HUES6 (cell line): ENCODE measurements at regions not wholly inside any gene's neighbourhood (a gene's known extent, or its start where the extent isn't known, plus 50 kb on each side); places are given as distances from the start of the nearest gene placed in this dataset.
A peak's percentile ranks its signal among the peaks of the same experiment; 100 is the strongest.
"Not testable (repeated sequence)": the region's sequence is repeated elsewhere in the genome, so short reads cannot be mapped to it uniquely, and the experiment has no call there.

Experiments used
- H3K27ac ChIP-seq: 2 replicates; pipeline ENCODE4 v1.7.0; 2013; ENCODE audit warnings: low read depth, mild to moderate bottlenecking, low read length, inconsistent platforms
- H3K27me3 ChIP-seq: 2 replicates; pipeline ENCODE4 v1.6.1; 2013; ENCODE audit warnings: low read length; ENCODE audit not compliant: control insufficient read depth, insufficient read depth
- H3K36me3 ChIP-seq: 2 replicates; pipeline ENCODE4 v1.6.1; 2013; ENCODE audit warnings: low read length; ENCODE audit not compliant: control insufficient read depth, insufficient read depth
- H3K4me1 ChIP-seq: 2 replicates; pipeline ENCODE4 v1.6.1; 2013; ENCODE audit warnings: low read length; ENCODE audit not compliant: control insufficient read depth, insufficient read depth
- H3K4me3 ChIP-seq: 2 replicates; pipeline ENCODE4 v1.5.1; 2013; ENCODE audit warnings: low read depth, low read length
- H3K9ac ChIP-seq: one replicate; pipeline ENCODE4 v1.6.1; 2013; ENCODE audit warnings: mild to moderate bottlenecking, low read length
- H3K9me3 ChIP-seq: 2 replicates; pipeline ENCODE4 v1.6.1; 2013; ENCODE audit warnings: low read depth, low read length; ENCODE audit not compliant: control insufficient read depth, insufficient read depth

- peaks cover 20% of the 10 kb centered on the region for H3K9me3 ChIP-seq
- H3K27ac ChIP-seq, H3K4me3 ChIP-seq, H3K4me1 ChIP-seq, H3K9ac ChIP-seq, H3K36me3 ChIP-seq, H3K27me3 ChIP-seq: not testable (repeated sequence)
Observed at GRCh38 chr2:200124665-200125368, 169.4 kb downstream of the MAIP1 start.

GRCh38 chr2:200125444-200126284 is 170.3 kb downstream of the MAIP1 start:
- H3K4me1 ChIP-seq: no peaks in the 10 kb centered on the region
- H3K4me3 ChIP-seq: no peak overlapping the region
- H3K27ac ChIP-seq: no peak overlapping the region
- H3K27me3 ChIP-seq: no peaks in the 10 kb centered on the region
- H3K36me3 ChIP-seq: no peaks in the 10 kb centered on the region
- H3K9ac ChIP-seq: no peak overlapping the region
- H3K9me3 ChIP-seq: peaks cover 20% of the 10 kb centered on the region

- not testable (repeated sequence) for H3K4me1 ChIP-seq, H3K9ac ChIP-seq, H3K27me3 ChIP-seq, H3K27ac ChIP-seq, H3K4me3 ChIP-seq, H3K36me3 ChIP-seq
- H3K9me3 ChIP-seq: peaks cover 20% of the 10 kb centered on the region
Observed at GRCh38 chr2:200126285-200126670, 170.9 kb downstream of the MAIP1 start.

DNA sequence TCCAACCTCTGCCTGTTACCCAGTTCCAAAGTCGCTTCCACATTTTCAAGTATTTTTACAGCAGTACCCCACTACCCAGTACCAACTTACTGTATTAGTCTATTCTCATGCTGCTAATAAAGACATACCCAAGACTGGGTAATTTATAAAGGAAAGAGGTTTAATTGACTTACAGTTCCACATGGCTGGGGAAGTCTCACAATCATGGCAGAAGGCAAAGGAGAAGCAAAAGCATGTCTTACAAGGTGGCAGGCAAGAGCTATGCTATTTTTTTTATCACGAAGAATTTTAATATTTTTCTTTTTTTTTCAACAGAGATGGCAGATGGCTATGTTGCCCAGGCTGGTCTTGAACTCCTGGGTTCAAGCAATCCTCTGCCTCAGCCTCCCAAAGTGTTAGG is 171.3 kb downstream of the MAIP1 start:
- not testable (repeated sequence) for H3K9ac ChIP-seq, H3K4me1 ChIP-seq, H3K27me3 ChIP-seq, H3K36me3 ChIP-seq, H3K4me3 ChIP-seq, H3K27ac ChIP-seq
- peaks cover 20% of the 10 kb centered on the region for H3K9me3 ChIP-seq

DNA sequence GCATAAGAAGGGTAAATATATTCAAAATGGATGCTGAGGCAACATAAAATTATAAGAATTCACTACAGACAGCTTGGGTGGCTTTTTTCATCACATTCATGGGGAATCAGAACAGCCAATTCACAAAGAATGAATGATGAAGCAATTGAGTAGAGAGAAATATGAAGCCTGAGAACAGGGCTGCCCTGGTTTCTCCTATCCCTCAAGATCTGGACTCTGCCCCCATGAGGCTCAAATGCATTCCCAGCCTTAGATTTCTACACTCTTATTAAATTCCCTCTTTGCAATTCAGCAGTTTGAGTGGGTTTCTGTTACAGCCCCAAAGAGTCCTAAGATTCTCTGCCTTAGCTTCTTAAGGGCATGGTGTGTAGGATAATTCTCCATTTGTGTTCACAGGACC is 172.5 kb downstream of the MAIP1 start:
- Histone ChIP-seq H3K4me3 (no peak overlapping the region), H3K4me1 (no peaks in the 10 kb centered on the region)

DNA sequence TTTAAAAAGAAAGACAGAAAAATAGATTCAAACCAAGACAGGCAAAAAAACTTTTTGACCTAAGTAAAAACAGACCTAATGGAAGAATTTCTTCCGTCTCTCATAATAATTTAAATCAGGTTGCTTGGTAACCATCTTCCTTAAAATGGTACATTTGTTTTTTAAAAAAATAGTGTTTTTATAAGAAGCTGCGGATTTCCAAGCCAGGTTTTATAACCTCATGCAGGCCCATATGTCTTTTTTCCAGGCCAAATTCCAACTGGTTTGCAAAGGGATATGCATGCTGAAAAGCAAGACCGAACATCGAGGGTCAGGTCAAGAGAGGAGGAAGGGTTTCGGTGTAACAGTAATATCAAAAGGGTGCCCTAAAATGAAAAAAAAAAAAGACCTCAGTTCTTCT is 172.9 kb downstream of the MAIP1 start:
- Histone ChIP-seq H3K4me3 (no peak overlapping the region), H3K9me3 (peaks cover 20% of the 10 kb centered on the region), H3K4me1 (no peaks in the 10 kb centered on the region), H3K36me3 (no peaks in the 10 kb centered on the region), H3K27ac (no peak overlapping the region), H3K27me3 (no peaks in the 10 kb centered on the region), H3K9ac (no peak overlapping the region)

More for the DNA sequence above, 172.5 kb downstream of the MAIP1 start:
- Histone ChIP-seq H3K27me3 (no peaks in the 10 kb centered on the region), H3K36me3 (no peaks in the 10 kb centered on the region), H3K9me3 (peaks cover 20% of the 10 kb centered on the region), H3K27ac (no peak overlapping the region), H3K9ac (no peak overlapping the region)

- Histone ChIP-seq H3K4me3 (no peak overlapping the region), H3K27me3 (no peaks in the 10 kb centered on the region), H3K9me3 (peaks cover 18% of the 10 kb centered on the region), H3K36me3 (no peaks in the 10 kb centered on the region), H3K4me1 (no peaks in the 10 kb centered on the region), H3K9ac (no peak overlapping the region), H3K27ac (no peak overlapping the region)
Observed at GRCh38 chr2:200129721-200130462, 174.5 kb downstream of the MAIP1 start.

DNA sequence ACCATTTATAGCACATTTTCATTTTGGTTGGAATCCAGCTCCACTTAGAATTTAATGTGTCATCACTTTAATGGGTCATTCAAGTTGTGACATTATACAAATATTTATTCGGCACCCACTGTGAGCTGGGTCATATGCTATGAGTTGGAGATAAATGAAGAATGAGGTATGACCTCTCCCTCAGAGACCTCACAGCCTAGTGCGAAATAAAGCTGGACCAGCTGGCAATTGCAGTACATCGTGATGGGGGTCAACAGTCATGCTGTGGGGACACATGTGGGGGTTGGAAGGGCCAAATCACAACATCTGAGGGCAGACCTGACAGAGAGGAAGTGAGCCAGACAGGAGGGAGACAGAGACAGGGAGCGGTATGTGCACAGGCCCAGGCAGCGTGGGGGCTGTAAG is 175.4 kb downstream of the MAIP1 start:
- Histone ChIP-seq H3K4me3 (no peak overlapping the region), H3K27ac (no peak overlapping the region), H3K27me3 (no peaks in the 10 kb centered on the region), H3K9ac (no peak overlapping the region), H3K9me3 (peaks cover 20% of the 10 kb centered on the region), H3K4me1 (no peaks in the 10 kb centered on the region), H3K36me3 (no peaks in the 10 kb centered on the region)

DNA sequence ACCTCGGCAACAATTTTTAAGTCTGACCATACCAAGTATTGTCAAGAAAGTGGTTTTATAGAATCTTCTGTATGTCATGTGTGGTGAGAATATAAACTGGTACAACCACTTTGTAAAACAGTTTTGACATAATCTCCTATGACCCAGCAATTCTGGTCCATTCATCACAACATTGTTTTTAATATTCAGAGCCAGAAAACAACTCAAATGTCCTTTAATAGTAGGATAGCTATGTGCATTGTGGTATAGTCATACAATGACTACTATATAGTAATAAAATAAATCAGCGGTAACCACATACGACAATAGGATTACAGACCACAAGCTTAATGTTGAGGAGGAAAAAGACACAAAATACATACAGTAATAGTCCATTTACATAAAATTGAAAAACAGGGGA is 175.2 kb upstream of the SPATS2L start:
- no peak overlapping the region for H3K4me3 ChIP-seq
- peaks cover 2% of the 10 kb centered on the region for H3K4me1 ChIP-seq
- H3K36me3 ChIP-seq: no peaks in the 10 kb centered on the region
- H3K9me3 ChIP-seq: peaks cover 18% of the 10 kb centered on the region
- H3K27ac ChIP-seq: no peak overlapping the region
- H3K27me3 ChIP-seq: no peaks in the 10 kb centered on the region
- no peak overlapping the region for H3K9ac ChIP-seq

GRCh38 chr2:200135082-200135481 is 171.4 kb upstream of the SPATS2L start:
- no peak overlapping the region for H3K4me3 ChIP-seq

DNA sequence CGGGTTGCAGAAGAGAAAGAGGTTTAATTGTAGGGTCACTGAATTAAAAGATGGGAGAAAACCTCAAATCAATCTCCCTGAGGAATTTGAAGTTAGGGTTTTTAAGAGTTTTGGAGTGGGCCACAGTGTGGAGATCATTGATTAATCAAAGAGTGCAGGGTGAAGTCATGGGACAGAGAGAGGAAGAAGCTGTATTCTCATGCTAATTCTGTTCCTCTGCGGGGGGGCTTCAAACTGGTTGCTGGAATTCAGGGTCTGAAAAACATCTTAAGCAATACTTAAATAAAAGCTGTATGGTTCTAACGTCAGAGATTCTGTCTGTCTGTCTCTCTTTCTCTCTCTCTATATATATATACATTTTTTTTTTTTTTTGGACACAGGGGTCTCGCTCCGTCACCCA is 169.8 kb upstream of the SPATS2L start:
- Histone ChIP-seq H3K9me3 (peaks cover 15% of the 10 kb centered on the region), H3K27ac (peak overlapping the region; percentile 59; the same call in 1 of the 2 replicates), H3K4me3 (no peak overlapping the region)

More at GRCh38 chr2:200135082-200135481, 171.4 kb upstream of the SPATS2L start:
- peaks cover 19% of the 10 kb centered on the region for H3K4me1 ChIP-seq
- no peak overlapping the region for H3K9ac ChIP-seq
- H3K27me3 ChIP-seq: no peaks in the 10 kb centered on the region
- no peaks in the 10 kb centered on the region for H3K36me3 ChIP-seq
- no peak overlapping the region for H3K27ac ChIP-seq
- H3K9me3 ChIP-seq: peaks cover 15% of the 10 kb centered on the region

More for the DNA sequence above, 169.8 kb upstream of the SPATS2L start:
- Histone ChIP-seq H3K36me3 (no peaks in the 10 kb centered on the region), H3K9ac (no peak overlapping the region), H3K4me1 (peaks cover 19% of the 10 kb centered on the region), H3K27me3 (no peaks in the 10 kb centered on the region)
